Natural killer cell (primary cell): ENCODE measurements at regions not wholly inside any gene's neighbourhood (a gene's known extent, or its start where the extent isn't known, plus 50 kb on each side); places are given as distances from the start of the nearest gene placed in this dataset.

Experiments
- ATAC-seq, 3 donors: fragments of 150-1000 bp in 2 of 3; fragments of 200-7000 bp in 1 of 3; cut with Tn5 transposase; 1 replicate in 1 of 3; 2 replicates in 2 of 3; pipeline ENCODE4 v1.10.0; 2021; ENCODE audit warnings: mild to moderate bottlenecking in 2 of 3, moderate library complexity in 2 of 3
- DNase-seq, 2 donors: peaks; one replicate each; pipeline versions ENCODE4 v3.0.0 to v3.0.0-alpha.2; 2013 to 2021; ENCODE audit warnings: mixed read lengths in 1 of 2
- H3K27ac ChIP-seq: one replicate; pipeline ENCODE4 v1.5.1; 2013; ENCODE audit warnings: mild to moderate bottlenecking, low read length
- H3K27me3 ChIP-seq: one replicate; pipeline ENCODE4 v1.6.1; 2013; ENCODE audit warnings: low read length; ENCODE audit not compliant: control insufficient read depth, insufficient read depth
- H3K36me3 ChIP-seq: one replicate; pipeline ENCODE4 v1.6.1; 2013; ENCODE audit warnings: low read length; ENCODE audit not compliant: control insufficient read depth, insufficient read depth
- H3K4me1 ChIP-seq: one replicate; pipeline ENCODE4 v1.6.1; 2013; ENCODE audit warnings: low read length; ENCODE audit not compliant: control insufficient read depth, insufficient read depth
- H3K4me3 ChIP-seq: one replicate; pipeline ENCODE4 v1.5.1; 2013; ENCODE audit warnings: low read length
- H3K9me3 ChIP-seq: one replicate; pipeline ENCODE4 v1.6.1; 2013; ENCODE audit warnings: low read length; ENCODE audit not compliant: control insufficient read depth, insufficient read depth
- H3K27ac Mint-ChIP-seq, 2 donors: one replicate each; pipeline ENCODE4 v1.8.0; 2022; ENCODE audit warnings: mild to moderate bottlenecking in 2 of 2, mixed read lengths in 2 of 2, moderate library complexity in 1 of 2
- H3K27me3 Mint-ChIP-seq, 2 donors: one replicate each; pipeline ENCODE4 v1.8.0; 2022; ENCODE audit warnings: low read depth in 2 of 2, mixed read lengths in 2 of 2
- H3K36me3 Mint-ChIP-seq: one replicate; pipeline ENCODE4 v1.8.0; 2022; ENCODE audit warnings: mixed read lengths
- H3K4me1 Mint-ChIP-seq, 2 donors: one replicate each; pipeline ENCODE4 v1.8.0; 2022; ENCODE audit warnings: mixed read lengths in 2 of 2
- H3K4me3 Mint-ChIP-seq: one replicate; pipeline ENCODE4 v1.8.0; 2022; ENCODE audit warnings: mild to moderate bottlenecking, moderate library complexity, mixed read lengths
- H3K9me3 Mint-ChIP-seq, 2 donors: one replicate each; pipeline ENCODE4 v1.8.0; 2022; ENCODE audit warnings: mixed read lengths in 2 of 2
- CTCF ChIP-seq: fragments of 200-600 bp; IDR thresholded peaks from one replicate; pipeline ENCODE4 v1.8.0; 2022; ENCODE audit warnings: antibody characterized with exemption
- WGBS: methylation state at CpG from one replicate; pipeline ENCODE4 v1.1.7; 2013; ENCODE audit warnings: missing lambda C conversion rate; ENCODE audit not compliant: insufficient coverage; 5-methylcytosine and 5-hydroxymethylcytosine counted together
- intact Hi-C: fragments of 100-400 bp; cut with micrococcal nuclease; formaldehyde crosslinking; loops from one replicate; pipeline ENCODE4 v1.14.2; 2022

- H3K27me3 Mint-ChIP-seq, result no peaks in the 10 kb centered on the region
- ATAC-seq, result no peak
Measured at GRCh38 chr19:34596989-34597388, 80.0 kb downstream of the SCGB2B2 start.

GRCh38 chr19:34596115-34596514, 80.8 kb downstream of the SCGB2B2 start:
- Mint-ChIP-seq H3K36me3 (no peaks in the 10 kb centered on the region), H3K27ac (no peak overlapping the region), H3K9me3 (peaks cover 0 to 2% of the 10 kb centered on the region in 2 donors), H3K27me3 (no peaks in the 10 kb centered on the region), H3K4me1 (no peaks in the 10 kb centered on the region), H3K4me3 (no peak overlapping the region)
- H3K27me3 ChIP-seq, result no peaks in the 10 kb centered on the region
- H3K27ac ChIP-seq, result no peak overlapping the region
- no peak for TF ChIP-seq CTCF
- no peak for ATAC-seq
- no peaks in the 10 kb centered on the region for H3K4me1 ChIP-seq
- peaks cover 2% of the 10 kb centered on the region for H3K9me3 ChIP-seq
- 92% methylated on average over 13 of the region's 13 CpGs for WGBS
- intact Hi-C loops, result no loop called here
- no peak for DNase-seq
- no peak overlapping the region for H3K4me3 ChIP-seq
- H3K36me3 ChIP-seq, result no peaks in the 10 kb centered on the region

More at GRCh38 chr19:34596989-34597388, 80.0 kb downstream of the SCGB2B2 start:
- no peaks in the 10 kb centered on the region for H3K27me3 ChIP-seq
- no peaks in the 10 kb centered on the region for H3K36me3 ChIP-seq
- Mint-ChIP-seq H3K4me1 (no peaks in the 10 kb centered on the region), H3K27ac (no peak overlapping the region), H3K36me3 (no peaks in the 10 kb centered on the region), H3K4me3 (no peak overlapping the region), H3K9me3 (peaks cover 0 to 2% of the 10 kb centered on the region in 2 donors)
- intact Hi-C loops, result no loop called here
- no peak overlapping the region for H3K4me3 ChIP-seq
- TF ChIP-seq CTCF, result no peak
- peaks cover 2% of the 10 kb centered on the region for H3K9me3 ChIP-seq
- no peaks in the 10 kb centered on the region for H3K4me1 ChIP-seq
- no peak for DNase-seq
- WGBS, result 83% methylated on average over 1 of the region's 1 CpG
- no peak overlapping the region for H3K27ac ChIP-seq

GRCh38 chr19:34595683-34596082, 81.3 kb downstream of the SCGB2B2 start:
- no peak for TF ChIP-seq CTCF
- WGBS, result 82% methylated on average over 10 of the region's 10 CpGs

GRCh38 chr19:34590228-34590627, 86.7 kb downstream of the SCGB2B2 start:
- H3K36me3 Mint-ChIP-seq, result no peaks in the 10 kb centered on the region
- peaks cover 6 to 13% of the 10 kb centered on the region in 2 donors for H3K9me3 Mint-ChIP-seq
- Histone ChIP-seq H3K4me1 (no peaks in the 10 kb centered on the region), H3K4me3 (no peak overlapping the region), H3K27ac (no peak overlapping the region), H3K27me3 (no peaks in the 10 kb centered on the region), H3K9me3 (peaks cover 17% of the 10 kb centered on the region), H3K36me3 (no peaks in the 10 kb centered on the region)
- no peak overlapping the region for H3K27ac Mint-ChIP-seq
- no peak overlapping the region for H3K4me3 Mint-ChIP-seq
- H3K4me1 Mint-ChIP-seq, result peaks cover 0 to 11% of the 10 kb centered on the region in 2 donors
- no peak for TF ChIP-seq CTCF
- WGBS, result 77% methylated on average over 2 of the region's 3 CpGs
- ATAC-seq (no peak), DNase-seq (no peak)
- intact Hi-C loops, result no loop called here
- peaks cover 0 to 3% of the 10 kb centered on the region in 2 donors for H3K27me3 Mint-ChIP-seq

More at GRCh38 chr19:34595683-34596082, 81.3 kb downstream of the SCGB2B2 start:
- H3K9me3 ChIP-seq, result peaks cover 2% of the 10 kb centered on the region
- H3K4me1 Mint-ChIP-seq, result no peaks in the 10 kb centered on the region
- no peak overlapping the region for H3K4me3 Mint-ChIP-seq
- H3K36me3 ChIP-seq, result no peaks in the 10 kb centered on the region
- no peak overlapping the region for H3K27ac Mint-ChIP-seq
- no peaks in the 10 kb centered on the region for H3K27me3 ChIP-seq
- DNase-seq, result no peak
- intact Hi-C loops, result no loop called here
- H3K36me3 Mint-ChIP-seq, result no peaks in the 10 kb centered on the region
- no peak overlapping the region for H3K4me3 ChIP-seq
- no peaks in the 10 kb centered on the region for H3K27me3 Mint-ChIP-seq
- no peak for ATAC-seq
- H3K4me1 ChIP-seq, result no peaks in the 10 kb centered on the region
- H3K27ac ChIP-seq, result no peak overlapping the region
- H3K9me3 Mint-ChIP-seq, result peaks cover 0 to 2% of the 10 kb centered on the region in 2 donors
